ACC112 (cell line): ENCODE measurements at regions not wholly inside any gene's neighbourhood (a gene's known extent, or its start where the extent isn't known, plus 50 kb on each side); places are given as distances from the start of the nearest gene placed in this dataset.

Source experiments
- H2AFZ ChIP-seq: fragments of 200-600 bp; sonication (generic); one replicate; pipeline ENCODE4 v1.6.0; 2017; ENCODE audit warnings: antibody characterized with exemption, low read length; ENCODE audit not compliant: unreplicated experiment
- H3K27ac ChIP-seq: fragments of 200-600 bp; sonication (generic); 2 replicates; pipeline ENCODE4 v1.5.1; 2014; ENCODE audit warnings: low read depth, mild to moderate bottlenecking, antibody characterized with exemption, low read length, moderate library complexity
- H3K27me3 ChIP-seq: fragments of 200-600 bp; sonication (generic); 2 replicates; pipeline ENCODE4 v1.6.1; 2014; ENCODE audit warnings: mild to moderate bottlenecking, antibody characterized with exemption, low read length, moderate library complexity, mixed read lengths; ENCODE audit not compliant: insufficient read depth
- H3K36me3 ChIP-seq: fragments of 200-600 bp; sonication (generic); 2 replicates; pipeline ENCODE4 v1.6.1; 2016; ENCODE audit warnings: mild to moderate bottlenecking, antibody characterized with exemption, low read length, moderate library complexity, mixed read lengths; ENCODE audit not compliant: insufficient read depth
- H3K4me1 ChIP-seq: fragments of 200-600 bp; sonication (generic); one replicate; pipeline ENCODE4 v1.6.1; 2016; ENCODE audit warnings: low read length, mixed read lengths; ENCODE audit not compliant: insufficient read depth, unreplicated experiment, control insufficient read depth
- H3K4me3 ChIP-seq: fragments of 200-600 bp; sonication (generic); 2 replicates; pipeline ENCODE4 v1.5.1; 2014; ENCODE audit warnings: mild to moderate bottlenecking, low read depth, low read length
- H3K79me2 ChIP-seq: fragments of 200-600 bp; sonication (generic); one replicate; pipeline ENCODE4 v1.6.0; 2016; ENCODE audit warnings: low read length; ENCODE audit not compliant: control insufficient read depth, unreplicated experiment, insufficient read depth

GRCh38 chr7:113784316-113784715 is 134.5 kb downstream of the PPP1R3A start:
- no peak overlapping the region for H2AFZ ChIP-seq

GRCh38 chr7:113783403-113783802 is 135.4 kb downstream of the PPP1R3A start:
- Histone ChIP-seq H2AFZ (no peak overlapping the region), H3K4me1 (no peaks in the 10 kb centered on the region), H3K79me2 (no peaks in the 10 kb centered on the region), H3K27me3 (no peaks in the 10 kb centered on the region), H3K4me3 (no peak overlapping the region), H3K36me3 (no peaks in the 10 kb centered on the region), H3K27ac (no peak overlapping the region)

More at GRCh38 chr7:113784316-113784715, 134.5 kb downstream of the PPP1R3A start:
- Histone ChIP-seq H3K36me3 (no peaks in the 10 kb centered on the region), H3K4me1 (no peaks in the 10 kb centered on the region), H3K79me2 (no peaks in the 10 kb centered on the region), H3K27ac (no peak overlapping the region), H3K4me3 (no peak overlapping the region), H3K27me3 (no peaks in the 10 kb centered on the region)

GRCh38 chr7:113775804-113776203 is 143.0 kb downstream of the PPP1R3A start:
- H2AFZ ChIP-seq, result no peak overlapping the region
- H3K4me1 ChIP-seq, result no peaks in the 10 kb centered on the region
- no peaks in the 10 kb centered on the region for H3K79me2 ChIP-seq
- no peak overlapping the region for H3K27ac ChIP-seq
- H3K27me3 ChIP-seq, result no peaks in the 10 kb centered on the region
- H3K4me3 ChIP-seq, result no peak overlapping the region
- H3K36me3 ChIP-seq, result no peaks in the 10 kb centered on the region

GRCh38 chr7:113775401-113775800 is 143.4 kb downstream of the PPP1R3A start:
- no peaks in the 10 kb centered on the region for H3K36me3 ChIP-seq
- no peaks in the 10 kb centered on the region for H3K4me1 ChIP-seq
- no peaks in the 10 kb centered on the region for H3K27me3 ChIP-seq
- H2AFZ ChIP-seq, result no peak overlapping the region
- no peak overlapping the region for H3K27ac ChIP-seq
- H3K4me3 ChIP-seq, result no peak overlapping the region
- H3K79me2 ChIP-seq, result no peaks in the 10 kb centered on the region

- Histone ChIP-seq H3K79me2 (no peaks in the 10 kb centered on the region), H3K27ac (no peak overlapping the region), H3K36me3 (no peaks in the 10 kb centered on the region), H2AFZ (no peak overlapping the region), H3K4me1 (no peaks in the 10 kb centered on the region), H3K27me3 (no peaks in the 10 kb centered on the region), H3K4me3 (no peak overlapping the region)
Measured at GRCh38 chr7:113774182-113774807, 144.5 kb downstream of the PPP1R3A start.

GRCh38 chr7:113770146-113770738 is 148.6 kb downstream of the PPP1R3A start:
- Histone ChIP-seq H3K27ac (no peak overlapping the region), H3K36me3 (no peaks in the 10 kb centered on the region), H3K27me3 (no peaks in the 10 kb centered on the region), H3K79me2 (no peaks in the 10 kb centered on the region), H2AFZ (no peak overlapping the region), H3K4me1 (no peaks in the 10 kb centered on the region), H3K4me3 (no peak overlapping the region)

GRCh38 chr7:113768387-113768786 is 150.4 kb downstream of the PPP1R3A start:
- no peak overlapping the region for H3K27ac ChIP-seq
- no peaks in the 10 kb centered on the region for H3K36me3 ChIP-seq
- no peak overlapping the region for H3K4me3 ChIP-seq
- no peak overlapping the region for H2AFZ ChIP-seq
- H3K27me3 ChIP-seq, result no peaks in the 10 kb centered on the region
- no peaks in the 10 kb centered on the region for H3K4me1 ChIP-seq
- no peaks in the 10 kb centered on the region for H3K79me2 ChIP-seq

- Histone ChIP-seq H3K4me3 (no peak overlapping the region), H3K79me2 (no peaks in the 10 kb centered on the region), H3K27ac (no peak overlapping the region), H3K36me3 (no peaks in the 10 kb centered on the region), H3K4me1 (no peaks in the 10 kb centered on the region), H2AFZ (no peak overlapping the region), H3K27me3 (no peaks in the 10 kb centered on the region)
Measured at GRCh38 chr7:113764401-113765035, 154.3 kb downstream of the PPP1R3A start.

GRCh38 chr7:113763226-113763625 is 155.6 kb downstream of the PPP1R3A start:
- Histone ChIP-seq H3K79me2 (no peaks in the 10 kb centered on the region), H3K27ac (no peak overlapping the region), H2AFZ (no peak overlapping the region), H3K27me3 (no peaks in the 10 kb centered on the region), H3K4me3 (no peak overlapping the region), H3K36me3 (no peaks in the 10 kb centered on the region), H3K4me1 (no peaks in the 10 kb centered on the region)

GRCh38 chr7:113756250-113756649 is 162.6 kb downstream of the PPP1R3A start:
- Histone ChIP-seq H3K36me3 (no peaks in the 10 kb centered on the region), H3K27ac (no peak overlapping the region), H2AFZ (no peak overlapping the region), H3K27me3 (no peaks in the 10 kb centered on the region), H3K4me3 (no peak overlapping the region), H3K79me2 (no peaks in the 10 kb centered on the region), H3K4me1 (no peaks in the 10 kb centered on the region)

GRCh38 chr7:113752689-113753088 is 166.1 kb downstream of the PPP1R3A start:
- no peak overlapping the region for H2AFZ ChIP-seq
- H3K4me3 ChIP-seq, result no peak overlapping the region
- no peaks in the 10 kb centered on the region for H3K79me2 ChIP-seq
- H3K4me1 ChIP-seq, result peaks cover 4% of the 10 kb centered on the region
- no peak overlapping the region for H3K27ac ChIP-seq
- no peaks in the 10 kb centered on the region for H3K36me3 ChIP-seq
- no peaks in the 10 kb centered on the region for H3K27me3 ChIP-seq
